ENCODE measurements at regions not wholly inside any gene's neighbourhood (a gene's known extent, or its start where the extent isn't known, plus 50 kb on each side); places are given as distances from the start of the nearest gene placed in this dataset.

- TF ChIP-seq CTCF (IDR thresholded peaks at IDR 0.05) (no peak), EP300 (IDR thresholded peaks at IDR 0.05) (no peak)
Measured at GRCh38 chr16:61045931-61046330, 990.3 kb downstream of the CDH8 start.

Data from ovary (tissue), 3 donors.